ENCODE measurements at regions not wholly inside any gene's neighbourhood (a gene's known extent, or its start where the extent isn't known, plus 50 kb on each side); places are given as distances from the start of the nearest gene placed in this dataset.

DNA sequence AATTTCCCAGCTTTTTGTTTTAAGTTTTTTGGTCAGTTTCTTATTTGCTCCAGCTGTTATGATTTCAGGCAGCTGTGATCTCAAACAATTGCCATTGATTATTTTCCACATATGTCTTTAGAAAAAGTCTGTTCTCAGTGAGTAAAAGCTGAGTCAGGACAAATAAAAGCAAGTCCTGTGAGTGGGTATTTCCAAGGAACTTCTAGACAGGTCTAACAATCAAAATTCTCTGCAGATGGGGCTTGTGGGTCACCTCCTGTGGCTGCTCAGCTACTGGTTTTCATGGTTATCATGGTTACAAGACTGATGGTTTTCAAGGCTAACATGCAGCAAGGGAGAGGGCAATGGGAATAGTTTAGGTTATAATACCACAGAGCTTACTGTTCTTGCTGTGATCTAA lies 585.7 kb downstream of the LMO4 start:
- intact Hi-C loops (cut with DNase I) = no loop called here
- no peak for DNase-seq (ENCODE audit: low spot score)

DNA sequence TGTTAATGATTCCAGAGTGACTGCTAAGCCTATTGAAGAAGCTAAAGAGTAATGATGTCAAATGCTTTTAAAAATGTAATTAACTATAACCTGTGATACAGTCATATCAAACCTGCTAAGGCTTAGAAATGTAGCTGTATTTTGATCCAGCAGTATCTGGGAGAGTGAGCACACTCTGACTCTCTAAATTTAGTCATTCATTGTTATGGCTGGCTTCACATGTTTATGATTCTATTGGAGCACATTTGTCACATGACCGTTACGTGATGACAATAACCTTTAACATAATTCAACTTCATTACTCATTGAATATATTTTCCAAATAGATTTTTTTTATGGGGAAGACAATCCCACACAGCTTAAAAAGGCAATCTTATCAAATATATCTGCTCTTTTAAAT lies 587.1 kb downstream of the LMO4 start:
- intact Hi-C loops (cut with DNase I) = no loop called here

GRCh38 chr1:87916965-87917364 lies 588.3 kb downstream of the LMO4 start:
- no peak for DNase-seq (ENCODE audit: low spot score)
- intact Hi-C loops (cut with DNase I) = no loop called here

More for the DNA sequence above, 587.1 kb downstream of the LMO4 start:
- no peak for DNase-seq (ENCODE audit: low spot score)

- intact Hi-C loops (cut with DNase I) = no loop called here
- no peak for DNase-seq (ENCODE audit: low spot score)
Measured at GRCh38 chr1:87918398-87918797, 589.7 kb downstream of the LMO4 start.

DNA sequence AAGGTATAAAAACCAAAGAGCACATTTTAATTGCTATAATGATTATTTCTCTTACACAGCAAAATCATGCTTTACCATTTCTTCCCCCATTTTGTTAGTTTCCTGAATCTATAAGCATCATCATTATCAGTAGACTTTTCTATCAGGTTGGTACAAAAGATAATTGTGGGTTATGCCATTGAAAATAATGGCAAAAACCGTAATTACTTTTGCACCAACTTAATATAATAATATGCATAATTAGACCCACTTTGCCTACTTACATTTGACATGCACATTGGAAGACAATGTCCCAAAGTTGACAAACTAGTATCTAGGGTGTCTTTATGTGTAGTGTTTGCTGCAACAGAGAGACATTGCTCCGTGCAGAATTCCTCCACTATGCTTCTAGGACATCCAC lies 594.2 kb downstream of the LMO4 start:
- DNase-seq (ENCODE audit: low spot score) = no peak
- intact Hi-C loops (cut with DNase I) = no loop called here

DNA sequence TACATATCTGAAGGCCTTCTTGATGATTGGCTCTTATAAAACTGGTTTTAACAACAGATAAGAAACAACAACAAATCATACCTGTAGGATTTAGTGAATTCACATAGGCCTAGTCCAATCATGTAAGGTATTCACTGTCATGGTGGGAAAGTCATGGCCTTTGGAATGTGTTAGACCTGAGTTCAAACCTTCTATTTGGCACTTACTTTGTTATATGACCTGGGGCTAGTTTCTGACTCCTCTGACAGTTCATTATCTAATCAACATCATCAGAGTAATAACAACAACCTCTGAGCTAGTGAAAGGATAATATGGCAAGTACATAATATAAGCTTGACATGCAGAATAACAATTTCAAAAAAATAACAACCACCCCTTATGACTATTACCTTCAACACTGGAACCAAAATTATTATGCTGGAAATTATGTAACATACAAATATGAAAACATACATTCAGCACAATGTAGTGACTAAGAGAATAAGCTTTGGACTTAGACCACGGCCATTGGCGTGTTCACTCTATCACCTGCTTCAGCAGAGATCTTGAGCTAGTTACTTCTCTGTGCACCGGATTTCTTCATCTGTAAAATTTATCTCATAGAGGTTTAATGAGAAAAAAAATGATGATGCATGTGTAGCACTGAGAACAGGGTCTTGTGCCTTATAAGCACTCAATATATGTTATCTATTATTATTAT lies 597.6 kb downstream of the LMO4 start:
- intact Hi-C loops (cut with DNase I) = no loop called here
- DNase-seq (ENCODE audit: low spot score) = no peak

GRCh38 chr1:87926921-87927320 lies 598.2 kb downstream of the LMO4 start:
- no peak for DNase-seq (ENCODE audit: low spot score)
- intact Hi-C loops (cut with DNase I) = no loop called here

DNA sequence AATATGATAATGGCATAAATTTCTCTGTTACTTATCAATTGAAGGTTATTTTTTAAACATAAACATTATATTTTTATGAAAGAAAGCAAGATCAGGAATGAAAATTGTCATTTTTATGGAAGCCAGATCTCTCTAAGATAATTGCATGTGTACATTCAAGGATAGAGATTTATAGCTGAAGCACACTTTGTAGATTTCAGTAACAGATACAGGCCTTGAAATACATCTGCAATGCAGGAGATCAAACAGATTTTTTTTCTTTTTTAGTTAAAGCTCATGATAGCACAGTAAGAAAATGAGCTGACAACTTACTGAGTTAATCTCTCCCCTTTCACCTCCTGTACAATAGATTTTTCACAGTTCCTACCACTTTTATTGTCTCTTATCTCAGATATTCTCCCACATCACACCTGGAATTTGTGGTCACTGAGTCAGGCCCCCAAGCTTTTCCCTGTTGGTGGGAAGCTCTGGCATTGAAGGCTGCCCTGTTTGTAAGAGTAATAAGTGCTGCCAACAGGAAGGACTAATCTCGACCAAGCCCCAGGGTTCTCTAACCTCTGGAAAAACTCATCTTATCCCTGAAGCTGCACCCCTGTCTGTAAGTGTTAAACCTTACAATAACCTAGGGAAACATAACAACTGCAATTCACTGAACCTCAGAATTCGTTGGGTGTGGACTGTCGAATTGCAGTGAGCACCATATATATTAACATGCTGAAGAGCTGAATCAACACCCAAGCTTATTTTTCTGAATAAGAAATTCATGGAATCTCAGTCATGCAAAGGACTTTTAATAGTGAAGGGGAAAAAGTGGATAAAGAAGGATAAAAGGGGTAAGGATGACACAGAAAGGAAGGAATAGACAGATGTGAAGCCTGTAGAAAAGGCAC lies 599.0 kb downstream of the LMO4 start:
- DNase-seq (ENCODE audit: low spot score) = no peak
- intact Hi-C loops (cut with DNase I) = no loop called here

DNA sequence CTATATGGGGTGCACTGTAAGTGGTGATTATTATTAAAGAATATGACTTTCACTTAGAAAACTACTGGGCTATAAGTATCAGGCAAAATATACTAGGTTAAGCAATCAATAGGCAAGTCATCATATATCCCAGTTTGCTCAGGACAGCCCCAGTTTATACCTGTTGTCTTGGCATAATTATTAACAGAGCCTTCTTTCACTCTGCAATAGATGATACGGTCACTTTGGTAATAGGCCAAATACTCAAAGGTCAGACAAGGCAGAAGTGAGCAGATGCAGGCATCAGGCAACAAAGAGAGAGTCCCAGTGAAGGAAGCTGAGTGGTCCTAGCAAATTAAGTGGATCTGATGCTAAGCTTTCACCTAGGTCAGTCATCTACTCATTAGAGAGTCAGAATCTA lies 599.9 kb downstream of the LMO4 start:
- no peak for DNase-seq (ENCODE audit: low spot score)
- intact Hi-C loops (cut with DNase I) = no loop called here

DNA sequence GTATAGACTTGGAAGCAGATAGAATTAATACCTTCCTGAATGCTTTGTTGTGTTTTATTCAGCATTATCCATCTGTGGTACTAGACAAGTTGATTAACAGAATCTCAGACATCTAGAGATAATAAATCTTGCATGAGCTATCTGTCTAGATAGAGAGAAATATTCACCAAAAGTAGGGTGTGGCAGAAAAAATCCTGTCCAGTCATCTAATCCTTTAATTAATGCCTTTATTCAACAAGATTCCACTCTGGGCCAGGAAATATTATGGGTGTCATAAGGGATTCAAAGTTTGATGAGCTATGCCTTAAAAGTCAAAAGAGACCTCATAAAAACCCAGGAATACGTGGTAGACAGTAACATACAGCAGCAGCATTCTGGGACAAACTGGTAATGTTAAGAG lies 601.2 kb downstream of the LMO4 start:
- intact Hi-C loops (cut with DNase I) = no loop called here
- DNase-seq (ENCODE audit: low spot score) = no peak

DNA sequence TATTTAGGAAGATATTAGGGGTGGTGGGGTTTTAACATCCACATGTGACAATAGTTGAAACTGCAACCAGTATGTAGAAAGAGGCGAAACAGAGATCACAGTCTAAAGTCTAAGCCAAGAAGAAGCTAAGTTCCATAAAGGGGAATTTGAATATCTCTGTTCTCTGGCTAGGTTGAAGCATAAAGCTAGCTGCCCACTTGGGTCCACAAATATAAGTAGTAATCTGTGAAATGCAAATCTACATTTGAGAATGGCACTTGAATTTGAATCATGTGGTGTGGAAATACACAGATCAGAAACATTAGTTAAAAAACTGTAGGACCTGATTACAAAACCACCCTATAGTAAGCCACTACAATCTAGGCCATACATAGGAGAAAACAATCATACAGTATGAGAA lies 602.1 kb downstream of the LMO4 start:
- intact Hi-C loops (cut with DNase I) = no loop called here
- DNase-seq (ENCODE audit: low spot score) = no peak

- DNase-seq (ENCODE audit: low spot score) = no peak
- intact Hi-C loops (cut with DNase I) = no loop called here
Measured at GRCh38 chr1:87933171-87933570, 604.5 kb downstream of the LMO4 start.

GRCh38 chr1:87935130-87935529 lies 606.5 kb downstream of the LMO4 start:
- DNase-seq (ENCODE audit: low spot score) = no peak
- intact Hi-C loops (cut with DNase I) = no loop called here

GRCh38 chr1:87937831-87938395 lies 609.2 kb downstream of the LMO4 start:
- intact Hi-C loops (cut with DNase I) = no loop called here
- DNase-seq (ENCODE audit: low spot score) = no peak

DNA sequence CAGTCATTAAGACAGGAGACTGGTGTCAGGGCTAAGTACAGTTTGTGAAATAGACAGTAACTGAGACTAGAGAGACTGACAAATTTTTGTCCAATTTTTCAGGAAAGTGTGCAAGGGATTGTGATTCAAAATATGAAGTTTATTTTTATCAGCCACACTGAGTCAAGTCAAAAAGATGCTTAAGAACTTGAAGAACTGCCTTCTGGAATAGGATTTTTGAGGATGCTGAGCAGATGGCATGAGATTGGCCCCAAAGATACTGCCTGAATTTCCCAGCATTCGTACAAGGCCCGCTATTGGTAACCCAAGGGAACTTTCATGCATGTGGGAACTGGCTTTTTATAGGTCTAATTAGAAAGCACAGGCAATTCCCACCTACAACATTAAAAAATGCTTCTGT lies 610.0 kb downstream of the LMO4 start:
- DNase-seq (ENCODE audit: low spot score) = no peak
- intact Hi-C loops (cut with DNase I) = no loop called here

- no peak for DNase-seq (ENCODE audit: low spot score)
- intact Hi-C loops (cut with DNase I) = no loop called here
Measured at GRCh38 chr1:87939444-87939843, 610.8 kb downstream of the LMO4 start.

DNA sequence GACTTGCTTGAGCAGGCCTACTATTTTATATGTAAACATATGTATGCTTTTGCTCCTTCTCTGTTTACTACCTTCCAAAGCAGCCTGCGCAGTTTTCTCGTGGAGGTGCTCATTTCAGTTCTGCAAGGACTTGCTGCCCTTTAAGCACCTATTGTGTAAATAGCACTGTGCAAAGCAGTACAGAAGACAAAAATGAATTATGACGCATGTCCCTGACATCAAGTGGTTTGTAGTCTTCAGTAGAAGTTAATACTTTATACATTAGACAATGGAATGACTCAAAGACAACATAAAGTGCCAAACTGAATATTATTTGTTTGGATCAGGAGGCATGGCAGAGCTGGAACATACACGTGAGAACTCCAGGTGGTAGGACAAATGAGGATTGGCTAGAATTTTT lies 611.7 kb downstream of the LMO4 start:
- no peak for DNase-seq (ENCODE audit: low spot score)
- intact Hi-C loops (cut with DNase I) = no loop called here

DNA sequence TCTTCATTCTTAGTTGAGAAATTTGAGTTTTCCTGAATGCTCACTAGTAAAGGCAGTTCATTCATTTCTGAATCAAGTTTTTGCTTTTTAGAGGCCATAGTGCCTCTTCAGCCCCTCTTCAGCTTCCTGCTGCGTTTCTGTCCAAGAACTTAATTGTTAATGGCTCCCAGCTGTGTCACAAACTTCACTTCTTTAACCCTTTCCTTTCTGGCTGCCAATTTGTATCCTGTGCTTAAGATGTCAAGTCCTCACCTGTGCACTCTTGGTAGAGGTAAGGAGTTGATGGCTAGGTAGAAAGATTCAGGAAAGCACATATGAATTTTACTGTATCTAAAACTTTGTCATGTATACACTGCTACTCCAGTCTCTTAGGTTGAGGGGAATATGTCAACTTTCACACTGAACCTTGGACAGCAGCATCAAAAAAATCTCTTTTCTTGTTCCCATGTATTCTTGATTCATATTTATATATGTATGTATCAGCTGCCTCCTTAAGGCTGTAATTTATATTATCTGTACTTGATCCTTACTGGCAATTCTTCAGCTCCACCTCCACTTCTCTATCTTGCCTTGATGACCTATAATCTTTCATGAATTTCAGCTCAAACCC lies 612.8 kb downstream of the LMO4 start:
- no peak for DNase-seq (ENCODE audit: low spot score)
- intact Hi-C loops (cut with DNase I) = no loop called here

DNA sequence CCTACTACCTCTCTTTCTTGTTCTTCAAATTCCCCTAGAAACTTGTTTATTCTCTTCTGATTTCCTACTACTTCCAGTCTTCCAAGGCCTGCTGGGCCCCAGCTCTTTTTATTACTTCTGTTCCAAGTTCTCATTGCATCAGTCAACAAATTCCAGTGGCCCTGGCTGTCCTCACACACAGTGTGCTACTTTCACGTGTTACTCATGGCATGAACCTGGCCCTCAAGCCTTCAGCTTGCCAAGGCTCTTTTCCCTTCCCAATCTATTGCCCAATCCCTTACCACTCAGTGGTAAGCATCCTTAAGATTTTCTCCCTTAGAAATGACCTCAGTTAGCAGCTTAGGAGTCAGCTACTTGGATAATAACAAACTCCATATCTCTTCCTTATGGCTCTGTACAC lies 613.5 kb downstream of the LMO4 start:
- intact Hi-C loops (cut with DNase I) = no loop called here
- no peak for DNase-seq (ENCODE audit: low spot score)

- no peak for DNase-seq (ENCODE audit: low spot score)
- intact Hi-C loops (cut with DNase I) = loop anchor here (10.0 kb wide), 1 partner anchor 615 kb away; no protein-coding TSS in a partner anchor
Measured at GRCh38 chr1:87949711-87950110, 621.0 kb downstream of the LMO4 start.
